Hepatocyte (in vitro differentiated cells): ENCODE measurements at regions not wholly inside any gene's neighbourhood (a gene's known extent, or its start where the extent isn't known, plus 50 kb on each side); places are given as distances from the start of the nearest gene placed in this dataset.

Experiments used
- DNase-seq: peaks from one replicate; pipeline ENCODE4 v3.0.0-alpha.2; 2016; ENCODE audit warnings: low spot score
- H2AFZ ChIP-seq: fragments of 200-600 bp; sonication (generic); 2 replicates; pipeline ENCODE4 v1.6.0; 2016; ENCODE audit warnings: antibody characterized with exemption, mild to moderate bottlenecking
- H3K27ac ChIP-seq: fragments of 200-600 bp; sonication (generic); 2 replicates; pipeline ENCODE4 v1.5.1; 2016; ENCODE audit warnings: mild to moderate bottlenecking
- H3K27me3 ChIP-seq: fragments of 200-600 bp; sonication (generic); 2 replicates; pipeline ENCODE4 v1.6.1; 2016
- H3K36me3 ChIP-seq: fragments of 200-600 bp; sonication (generic); replicated peaks from 2 replicates; pipeline ENCODE4 v1.5.1; 2016; ENCODE audit warnings: low read depth; ENCODE audit not compliant: insufficient read depth
- H3K4me1 ChIP-seq: fragments of 200-600 bp; sonication (generic); 2 replicates; pipeline ENCODE4 v1.5.1; 2016; ENCODE audit warnings: mild to moderate bottlenecking, moderate library complexity; ENCODE audit not compliant: insufficient read depth
- H3K4me2 ChIP-seq: fragments of 200-600 bp; sonication (generic); 2 replicates; pipeline ENCODE4 v1.6.0; 2016
- H3K4me3 ChIP-seq: fragments of 200-600 bp; sonication (generic); 2 replicates; pipeline ENCODE4 v1.5.1; 2016; ENCODE audit warnings: mild to moderate bottlenecking
- H3K79me2 ChIP-seq: fragments of 200-600 bp; sonication (generic); 2 replicates; pipeline ENCODE4 v1.6.0; 2017; ENCODE audit warnings: mild to moderate bottlenecking
- H3K9me2 ChIP-seq: fragments of 200-600 bp; sonication (generic); replicated peaks from 2 replicates; pipeline ENCODE4 v1.6.0; 2017; ENCODE audit warnings: mild to moderate bottlenecking; ENCODE audit not compliant: insufficient read depth
- H3K9me3 ChIP-seq: fragments of 200-600 bp; sonication (generic); 2 replicates; pipeline ENCODE4 v1.5.1; 2016; ENCODE audit warnings: low read depth, mild to moderate bottlenecking
- H4K20me1 ChIP-seq: fragments of 200-600 bp; sonication (generic); 2 replicates; pipeline ENCODE4 v1.6.0; 2016; ENCODE audit warnings: mild to moderate bottlenecking; ENCODE audit not compliant: insufficient read depth, poor library complexity, severe bottlenecking
- CTCF ChIP-seq: fragments of 200-600 bp; sonication (generic); IDR thresholded peaks from 2 replicates; pipeline ENCODE4 v1.5.1; 2016; ENCODE audit warnings: antibody characterized with exemption, mild to moderate bottlenecking; ENCODE audit not compliant: poor library complexity
- EZH2 ChIP-seq: fragments of 200-600 bp; sonication (generic); IDR thresholded peaks from 2 replicates; pipeline ENCODE4 v1.6.1; 2016; ENCODE audit warnings: antibody characterized with exemption, mild to moderate bottlenecking, borderline replicate concordance
- EZH2phosphoT487 ChIP-seq: fragments of 200-600 bp; sonication (generic); IDR thresholded peaks from one replicate; pipeline ENCODE4 v1.6.1; 2018; ENCODE audit warnings: antibody characterized with exemption, mild to moderate bottlenecking, low read depth, moderate library complexity; ENCODE audit not compliant: unreplicated experiment, severe bottlenecking
- WGBS: methylation state at CpG from one replicate; pipeline ENCODE4 v1.1.6; 2016; ENCODE audit warnings: low lambda C conversion rate; ENCODE audit errors: missing lambda C conversion rate; 5-methylcytosine and 5-hydroxymethylcytosine counted together

GRCh38 chr1:38129473-38129872 lies 82.9 kb upstream of the POU3F1 start:
- Histone ChIP-seq H4K20me1 (no peaks in the 10 kb centered on the region), H3K36me3 (no peaks in the 10 kb centered on the region), H3K9me3 (no peaks in the 10 kb centered on the region), H3K79me2 (no peaks in the 10 kb centered on the region), H3K9me2 (no peaks in the 10 kb centered on the region), H3K27me3 (peaks cover 8% of the 10 kb centered on the region), H3K4me1 (no peaks in the 10 kb centered on the region), H3K27ac (no peak overlapping the region), H3K4me2 (no peak overlapping the region), H2AFZ (no peak overlapping the region), H3K4me3 (no peak overlapping the region)
- DNase-seq, result no peak
- 70% methylated on average over 5 of the region's 5 CpGs for WGBS
- no peak for TF ChIP-seq EZH2
- no peak for TF ChIP-seq EZH2phosphoT487
- TF ChIP-seq CTCF, result no peak

- Histone ChIP-seq H3K27me3 (peaks cover 5% of the 10 kb centered on the region), H2AFZ (no peak overlapping the region), H3K9me2 (no peaks in the 10 kb centered on the region), H3K79me2 (no peaks in the 10 kb centered on the region), H3K4me2 (no peak overlapping the region), H4K20me1 (no peaks in the 10 kb centered on the region), H3K4me3 (no peak overlapping the region), H3K27ac (no peak overlapping the region), H3K9me3 (no peaks in the 10 kb centered on the region), H3K4me1 (no peaks in the 10 kb centered on the region), H3K36me3 (no peaks in the 10 kb centered on the region)
- 79% methylated on average over 9 of the region's 9 CpGs for WGBS
- DNase-seq, result no peak
- TF ChIP-seq EZH2 (no peak), EZH2phosphoT487 (no peak), CTCF (no peak)
These were observed 82.4 kb upstream of the POU3F1 start for GRCh38 chr1:38128926-38129453.

GRCh38 chr1:38128511-38128910 lies 81.9 kb upstream of the POU3F1 start:
- Histone ChIP-seq H3K36me3 (no peaks in the 10 kb centered on the region), H2AFZ (no peak overlapping the region), H3K9me3 (no peaks in the 10 kb centered on the region), H3K4me1 (no peaks in the 10 kb centered on the region), H4K20me1 (no peaks in the 10 kb centered on the region), H3K27ac (no peak overlapping the region), H3K27me3 (peaks cover 2% of the 10 kb centered on the region), H3K9me2 (no peaks in the 10 kb centered on the region), H3K4me3 (no peak overlapping the region), H3K4me2 (no peak overlapping the region), H3K79me2 (no peaks in the 10 kb centered on the region)
- 86% methylated on average over 2 of the region's 2 CpGs for WGBS
- no peak for DNase-seq
- no peak for TF ChIP-seq EZH2
- TF ChIP-seq CTCF, result no peak

GRCh38 chr1:38127428-38127827 lies 80.8 kb upstream of the POU3F1 start:
- no peak for TF ChIP-seq EZH2
- TF ChIP-seq EZH2phosphoT487, result no peak
- TF ChIP-seq CTCF, result no peak

More at GRCh38 chr1:38127428-38127827, 80.8 kb upstream of the POU3F1 start:
- 37% methylated on average over 2 of the region's 2 CpGs for WGBS
- Histone ChIP-seq H3K4me2 (no peak overlapping the region), H3K9me2 (no peaks in the 10 kb centered on the region), H3K27me3 (no peaks in the 10 kb centered on the region), H3K27ac (peak overlapping the region; percentile 16), H3K36me3 (no peaks in the 10 kb centered on the region), H4K20me1 (no peaks in the 10 kb centered on the region), H3K4me1 (no peaks in the 10 kb centered on the region), H3K4me3 (no peak overlapping the region), H2AFZ (no peak overlapping the region), H3K79me2 (no peaks in the 10 kb centered on the region), H3K9me3 (no peaks in the 10 kb centered on the region)
- peak; percentile 34 for DNase-seq
